ENCODE measurements at regions not wholly inside any gene's neighbourhood (a gene's known extent, or its start where the extent isn't known, plus 50 kb on each side); places are given as distances from the start of the nearest gene placed in this dataset.
"Not testable (repeated sequence)": the region's sequence is repeated elsewhere in the genome, so short reads cannot be mapped to it uniquely, and the experiment has no call there.

DNA sequence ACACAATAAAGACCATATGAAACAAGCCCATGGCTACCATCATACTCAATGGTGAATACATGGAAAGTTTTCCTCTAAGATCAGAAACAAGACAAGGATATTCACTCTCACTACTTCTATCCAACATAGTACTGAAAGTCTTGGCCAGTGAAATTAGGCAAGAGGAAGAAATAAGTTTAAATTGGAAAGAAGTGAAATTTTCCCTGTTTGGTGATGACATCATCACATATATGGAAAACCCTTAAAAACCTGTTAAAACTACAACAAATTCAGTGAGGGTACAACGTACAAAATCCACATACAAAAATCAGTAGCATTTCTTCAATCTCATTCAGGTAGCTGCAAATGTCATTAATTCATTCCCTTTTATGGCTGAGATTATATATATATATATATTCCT, 164.0 kb upstream of the IRS4 start:
- Histone ChIP-seq H3K4me1 (ENCODE audit: control insufficient read depth in 1 of 2, extremely low read depth in 1 of 2, insufficient read depth in 2 of 2, low read length in 2 of 2) (no peaks in the 10 kb centered on the region), H3K27me3 (replicated peaks in 1 of 2; ENCODE audit: control insufficient read depth in 2 of 2, extremely low read depth in 1 of 2, insufficient read depth in 2 of 2, low read length in 1 of 2) (no peaks in the 10 kb centered on the region), H3K27ac (ENCODE audit: low read length) (no peak overlapping the region), H3K9me3 (no peaks in the 10 kb centered on the region), H3K36me3 (ENCODE audit: control insufficient read depth in 2 of 2, extremely low read depth in 1 of 2, insufficient read depth in 1 of 2, low read length in 1 of 2) (no peaks in the 10 kb centered on the region), H3K4me3 (ENCODE audit: control insufficient read depth in 1 of 2, extremely low read depth in 1 of 2, low read length in 1 of 2) (no peak overlapping the region)
- CTCF ChIA-PET: no interaction called here
- no peaks in the 10 kb centered on the region for H3K36me3 Mint-ChIP-seq
- peaks cover 6 to 8% (median 6%) of the 10 kb centered on the region in 3 donors for H3K9me3 Mint-ChIP-seq
- H3K27ac Mint-ChIP-seq: no peak overlapping the region
- DNase-seq (no peak), ATAC-seq (replicated peaks in 1 of 4) (no peak)
- POLR2A ChIA-PET: no interaction called here
- H3K4me1 Mint-ChIP-seq: no peaks in the 10 kb centered on the region
- H3K4me3 Mint-ChIP-seq: no peak overlapping the region
- peaks cover 0 to 13% of the 10 kb centered on the region in 2 donors for H3K27me3 Mint-ChIP-seq
- no CpG with 5 or more reads among the region's 1 CpG for whole genome bisulfite sequencing (ENCODE audit: insufficient coverage)

DNA sequence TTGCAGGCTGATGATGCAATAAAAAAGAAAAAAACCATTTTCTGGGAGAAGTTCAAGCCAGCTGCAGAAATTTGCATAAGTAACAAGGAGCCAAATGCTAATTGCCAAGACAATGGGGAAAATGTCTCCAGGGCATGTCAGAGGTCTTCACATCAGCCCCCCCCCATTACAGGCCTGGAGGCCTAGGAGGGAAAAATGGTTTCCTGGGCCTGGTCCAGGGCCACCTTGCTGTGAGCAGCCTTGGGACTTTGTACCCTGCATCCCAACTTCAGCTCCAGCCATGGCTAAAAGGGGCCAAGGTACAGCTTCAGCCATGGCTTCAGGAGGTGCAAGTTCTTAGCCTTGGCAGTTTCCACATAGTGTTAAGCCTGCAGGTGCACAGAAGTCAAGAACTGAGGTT, 160.0 kb upstream of the IRS4 start:
- DNase-seq; H3K4me1 ChIP-seq (ENCODE audit: control insufficient read depth in 1 of 2, extremely low read depth in 1 of 2, insufficient read depth in 2 of 2, low read length in 2 of 2); CTCF ChIA-PET; H3K4me3 ChIP-seq (ENCODE audit: control insufficient read depth in 1 of 2, extremely low read depth in 1 of 2, low read length in 1 of 2); H3K27me3 ChIP-seq (replicated peaks in 1 of 2; ENCODE audit: control insufficient read depth in 2 of 2, extremely low read depth in 1 of 2, insufficient read depth in 2 of 2, low read length in 1 of 2); H3K27ac Mint-ChIP-seq; H3K36me3 Mint-ChIP-seq; ATAC-seq (replicated peaks in 1 of 4); H3K4me3 Mint-ChIP-seq; POLR2A ChIA-PET; H3K9me3 ChIP-seq; H3K4me1 Mint-ChIP-seq; H3K27ac ChIP-seq (ENCODE audit: low read length); H3K36me3 ChIP-seq (ENCODE audit: control insufficient read depth in 2 of 2, extremely low read depth in 1 of 2, insufficient read depth in 1 of 2, low read length in 1 of 2): not testable (repeated sequence)
- Mint-ChIP-seq H3K9me3 (peaks cover 6 to 15% (median 9%) of the 10 kb centered on the region in 3 donors), H3K27me3 (peaks cover 0 to 11% of the 10 kb centered on the region in 2 donors)

DNA sequence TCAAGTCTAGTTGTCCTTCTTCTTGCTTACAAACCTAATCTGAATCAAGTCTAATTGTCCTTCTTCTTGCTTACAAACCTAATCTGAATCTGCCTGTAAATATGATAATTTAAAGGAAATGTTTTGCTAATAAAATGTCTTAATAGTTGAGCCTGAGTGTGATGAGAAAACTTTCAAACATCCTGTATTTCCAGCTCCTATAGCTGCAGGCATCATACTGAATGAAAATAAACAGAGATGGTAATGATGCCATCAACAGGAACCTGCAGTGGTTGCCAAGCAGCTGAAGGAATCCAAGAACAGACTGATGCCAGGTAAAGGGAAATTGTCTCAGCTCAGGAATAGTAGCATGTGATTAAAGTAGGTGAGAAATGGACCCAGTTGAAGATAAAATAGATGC, 156.1 kb upstream of the IRS4 start:
- Histone ChIP-seq H3K4me1 (ENCODE audit: control insufficient read depth in 1 of 2, extremely low read depth in 1 of 2, insufficient read depth in 2 of 2, low read length in 2 of 2) (no peaks in the 10 kb centered on the region), H3K27ac (ENCODE audit: low read length) (no peak overlapping the region), H3K9me3 (no peaks in the 10 kb centered on the region), H3K27me3 (replicated peaks in 1 of 2; ENCODE audit: control insufficient read depth in 2 of 2, extremely low read depth in 1 of 2, insufficient read depth in 2 of 2, low read length in 1 of 2) (no peaks in the 10 kb centered on the region), H3K36me3 (ENCODE audit: control insufficient read depth in 2 of 2, extremely low read depth in 1 of 2, insufficient read depth in 1 of 2, low read length in 1 of 2) (no peaks in the 10 kb centered on the region), H3K4me3 (ENCODE audit: control insufficient read depth in 1 of 2, extremely low read depth in 1 of 2, low read length in 1 of 2) (no peak overlapping the region)
- ATAC-seq (replicated peaks in 1 of 4) (no peak), DNase-seq (no peak)
- H3K4me1 Mint-ChIP-seq: no peaks in the 10 kb centered on the region
- peaks cover 0 to 9% of the 10 kb centered on the region in 2 donors for H3K27me3 Mint-ChIP-seq
- H3K4me3 Mint-ChIP-seq: no peak overlapping the region
- peaks cover 9 to 20% (median 11%) of the 10 kb centered on the region in 3 donors for H3K9me3 Mint-ChIP-seq
- ChIA-PET CTCF (no interaction called here), POLR2A (no interaction called here)
- no peak overlapping the region for H3K27ac Mint-ChIP-seq
- H3K36me3 Mint-ChIP-seq: no peaks in the 10 kb centered on the region

DNA sequence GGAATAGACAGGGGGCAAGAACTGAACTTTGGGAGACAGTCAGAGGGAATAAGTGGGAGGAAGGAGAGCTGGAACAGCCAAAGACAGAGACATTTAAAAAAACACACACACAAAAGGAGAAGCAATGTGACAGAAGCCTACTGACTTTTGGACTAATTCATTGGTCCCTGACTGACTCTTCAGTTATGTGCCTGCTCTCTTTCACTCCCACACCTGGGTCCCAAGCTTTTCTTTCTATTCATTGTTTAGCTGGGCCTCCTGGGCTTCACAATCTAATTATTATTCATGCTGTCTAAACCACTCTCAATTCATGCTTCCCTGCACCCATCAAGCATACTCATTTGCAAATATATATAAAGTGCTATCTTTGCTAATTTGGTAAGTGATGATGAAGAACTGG, 139.2 kb upstream of the IRS4 start:
- no peaks in the 10 kb centered on the region for H3K36me3 ChIP-seq (ENCODE audit: control insufficient read depth in 2 of 2, extremely low read depth in 1 of 2, insufficient read depth in 1 of 2, low read length in 1 of 2)
- H3K4me1 ChIP-seq (ENCODE audit: control insufficient read depth in 1 of 2, extremely low read depth in 1 of 2, insufficient read depth in 2 of 2, low read length in 2 of 2): no peaks in the 10 kb centered on the region
- H3K4me3 Mint-ChIP-seq: no peak overlapping the region
- ATAC-seq (replicated peaks in 1 of 4): no peak
- H3K27ac ChIP-seq (ENCODE audit: low read length): no peak overlapping the region
- ChIA-PET POLR2A (no interaction called here), CTCF (no interaction called here)
- H3K36me3 Mint-ChIP-seq: no peaks in the 10 kb centered on the region
- DNase-seq: no peak
- peaks cover 0 to 14% of the 10 kb centered on the region in 2 donors for H3K27me3 Mint-ChIP-seq
- no peak overlapping the region for H3K27ac Mint-ChIP-seq
- no peak overlapping the region for H3K4me3 ChIP-seq (ENCODE audit: control insufficient read depth in 1 of 2, extremely low read depth in 1 of 2, low read length in 1 of 2)
- H3K27me3 ChIP-seq (replicated peaks in 1 of 2; ENCODE audit: control insufficient read depth in 2 of 2, extremely low read depth in 1 of 2, insufficient read depth in 2 of 2, low read length in 1 of 2): no peaks in the 10 kb centered on the region
- H3K4me1 Mint-ChIP-seq: no peaks in the 10 kb centered on the region
- H3K9me3 Mint-ChIP-seq: peaks cover 0 to 11% (median 0%) of the 10 kb centered on the region in 3 donors
- no peaks in the 10 kb centered on the region for H3K9me3 ChIP-seq

DNA sequence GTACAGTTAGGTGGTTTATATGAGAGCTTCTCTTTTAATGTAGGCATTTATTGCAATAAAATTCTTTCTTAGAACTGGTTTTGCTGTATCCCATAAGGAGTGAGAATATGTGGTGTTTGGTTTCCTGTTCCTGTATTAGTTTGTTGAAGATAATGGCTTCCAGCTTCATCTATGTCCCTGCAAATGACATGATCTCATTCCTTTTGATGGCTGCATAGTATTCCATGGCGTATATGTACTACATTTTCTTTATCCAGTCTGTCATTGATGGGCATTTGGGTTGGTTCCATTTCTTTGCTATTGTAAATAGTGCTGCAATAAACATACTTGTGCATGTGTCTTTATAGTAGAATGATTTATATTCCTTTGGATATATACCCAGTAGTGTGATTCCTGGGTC, 106.7 kb upstream of the IRS4 start:
- DNase-seq; H3K4me1 Mint-ChIP-seq; H3K4me3 Mint-ChIP-seq; H3K36me3 Mint-ChIP-seq; H3K4me3 ChIP-seq (ENCODE audit: control insufficient read depth in 1 of 2, extremely low read depth in 1 of 2, low read length in 1 of 2); CTCF ChIA-PET; H3K27ac ChIP-seq (ENCODE audit: low read length); POLR2A ChIA-PET; H3K27me3 ChIP-seq (replicated peaks in 1 of 2; ENCODE audit: control insufficient read depth in 2 of 2, extremely low read depth in 1 of 2, insufficient read depth in 2 of 2, low read length in 1 of 2); H3K9me3 ChIP-seq; H3K27ac Mint-ChIP-seq; H3K4me1 ChIP-seq (ENCODE audit: control insufficient read depth in 1 of 2, extremely low read depth in 1 of 2, insufficient read depth in 2 of 2, low read length in 2 of 2); H3K36me3 ChIP-seq (ENCODE audit: control insufficient read depth in 2 of 2, extremely low read depth in 1 of 2, insufficient read depth in 1 of 2, low read length in 1 of 2); ATAC-seq (replicated peaks in 1 of 4): not testable (repeated sequence)
- H3K27me3 Mint-ChIP-seq: peaks cover 0 to 12% of the 10 kb centered on the region in 2 donors
- no CpG with 5 or more reads among the region's 1 CpG for WGBS (ENCODE audit: insufficient coverage)
- peaks cover 0 to 10% (median 0%) of the 10 kb centered on the region in 3 donors for H3K9me3 Mint-ChIP-seq

DNA sequence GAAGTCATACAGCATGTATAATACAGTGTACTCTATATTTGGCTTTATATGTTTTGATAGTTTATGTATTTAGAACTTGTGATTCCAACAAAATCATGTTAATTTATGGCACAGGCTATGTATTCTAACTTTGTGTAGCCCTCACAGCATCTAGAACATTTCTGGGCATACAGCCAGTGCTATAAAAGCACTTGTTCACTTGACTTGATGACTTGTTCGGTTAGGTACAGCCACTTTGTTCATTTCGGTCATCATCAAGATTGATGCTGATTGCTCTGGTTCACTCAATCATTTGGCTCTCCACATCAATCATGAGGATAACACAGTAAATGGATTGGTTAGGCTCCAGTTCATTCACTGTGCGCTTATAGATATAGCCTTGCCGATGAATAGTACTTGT, 97.6 kb upstream of the IRS4 start:
- DNase-seq: no peak
- Mint-ChIP-seq H3K4me3 (no peak overlapping the region), H3K27me3 (peaks cover 0 to 3% of the 10 kb centered on the region in 2 donors), H3K36me3 (no peaks in the 10 kb centered on the region), H3K4me1 (no peaks in the 10 kb centered on the region), H3K27ac (no peak overlapping the region), H3K9me3 (no peaks in the 10 kb centered on the region)
- Histone ChIP-seq H3K27ac (ENCODE audit: low read length) (no peak overlapping the region), H3K27me3 (replicated peaks in 1 of 2; ENCODE audit: control insufficient read depth in 2 of 2, extremely low read depth in 1 of 2, insufficient read depth in 2 of 2, low read length in 1 of 2) (no peaks in the 10 kb centered on the region), H3K9me3 (no peaks in the 10 kb centered on the region), H3K36me3 (ENCODE audit: control insufficient read depth in 2 of 2, extremely low read depth in 1 of 2, insufficient read depth in 1 of 2, low read length in 1 of 2) (no peaks in the 10 kb centered on the region), H3K4me1 (ENCODE audit: control insufficient read depth in 1 of 2, extremely low read depth in 1 of 2, insufficient read depth in 2 of 2, low read length in 2 of 2) (no peaks in the 10 kb centered on the region), H3K4me3 (ENCODE audit: control insufficient read depth in 1 of 2, extremely low read depth in 1 of 2, low read length in 1 of 2) (no peak overlapping the region)
- ChIA-PET CTCF (no interaction called here), POLR2A (no interaction called here)
- no CpG with 5 or more reads among the region's 4 CpGs for WGBS (ENCODE audit: insufficient coverage)
- no peak for ATAC-seq (replicated peaks in 1 of 4)

DNA sequence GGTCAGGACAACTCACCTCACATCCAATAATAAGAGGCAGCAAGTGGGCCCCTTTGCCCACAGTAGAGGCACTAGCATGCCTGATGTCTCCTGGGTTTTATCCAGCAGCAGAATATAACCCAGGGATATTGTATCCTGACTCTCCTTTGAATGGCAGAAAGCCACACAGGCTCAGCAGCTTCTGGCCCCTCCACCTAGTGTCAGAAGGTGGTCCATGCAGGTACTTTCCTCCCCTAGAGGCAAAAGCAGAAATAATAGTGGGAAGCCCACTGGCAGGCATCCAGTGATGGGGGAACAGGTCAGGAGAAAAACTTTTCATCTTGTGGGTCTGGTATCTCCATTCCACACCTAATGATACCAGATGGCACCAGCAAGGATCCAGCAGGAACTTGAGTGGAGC, 75.5 kb upstream of the IRS4 start:
- ChIA-PET POLR2A (no interaction called here), CTCF (interaction anchor here in 1 of 2 donors (0.5 kb wide), 1 partner anchor 560 kb away, joined by 3 read pairs; no protein-coding TSS in a partner anchor)
- no peaks in the 10 kb centered on the region for H3K4me1 ChIP-seq (ENCODE audit: control insufficient read depth in 1 of 2, extremely low read depth in 1 of 2, insufficient read depth in 2 of 2, low read length in 2 of 2)
- Mint-ChIP-seq H3K36me3 (no peaks in the 10 kb centered on the region), H3K4me1 (no peaks in the 10 kb centered on the region), H3K9me3 (peaks cover 0 to 9% (median 4%) of the 10 kb centered on the region in 3 donors), H3K4me3 (no peak overlapping the region), H3K27ac (no peak overlapping the region), H3K27me3 (no peaks in the 10 kb centered on the region)
- H3K27me3 ChIP-seq (replicated peaks in 1 of 2; ENCODE audit: control insufficient read depth in 2 of 2, extremely low read depth in 1 of 2, insufficient read depth in 2 of 2, low read length in 1 of 2): no peaks in the 10 kb centered on the region
- no peaks in the 10 kb centered on the region for H3K9me3 ChIP-seq
- no peak overlapping the region for H3K27ac ChIP-seq (ENCODE audit: low read length)
- no peak overlapping the region for H3K4me3 ChIP-seq (ENCODE audit: control insufficient read depth in 1 of 2, extremely low read depth in 1 of 2, low read length in 1 of 2)
- ATAC-seq (replicated peaks in 1 of 4) (no peak), DNase-seq (no peak)
- no peaks in the 10 kb centered on the region for H3K36me3 ChIP-seq (ENCODE audit: control insufficient read depth in 2 of 2, extremely low read depth in 1 of 2, insufficient read depth in 1 of 2, low read length in 1 of 2)
